HEK293 (cell line): ENCODE measurements at regions not wholly inside any gene's neighbourhood (a gene's known extent, or its start where the extent isn't known, plus 50 kb on each side); places are given as distances from the start of the nearest gene placed in this dataset.

Source experiments
- KLF10 ChIP-seq: fragments of 450-650 bp; IDR thresholded peaks from 2 replicates; pipeline ENCODE4 v1.5.1; 2018; ENCODE audit warnings: missing biosample characterization, mild to moderate bottlenecking, missing genetic modification characterization
- ZNF121 ChIP-seq: fragments of 450-650 bp; formaldehyde crosslinking; IDR thresholded peaks from 2 replicates; pipeline ENCODE4 v1.5.1; 2016; ENCODE audit warnings: missing biosample characterization, missing genetic modification characterization
- ZNF350 ChIP-seq: fragments of 450-650 bp; formaldehyde crosslinking; IDR thresholded peaks from 2 replicates; pipeline ENCODE4 v1.5.0; 2017; ENCODE audit warnings: missing biosample characterization, mild to moderate bottlenecking, missing genetic modification characterization
- ZNF670 ChIP-seq: fragments of 450-650 bp; formaldehyde crosslinking; IDR thresholded peaks from 2 replicates; pipeline ENCODE4 v1.5.1; 2016; ENCODE audit warnings: missing biosample characterization, missing genetic modification characterization, low read depth
- ZNF777 ChIP-seq: fragments of 450-650 bp; formaldehyde crosslinking; IDR thresholded peaks from 2 replicates; pipeline ENCODE4 v1.5.1; 2017; ENCODE audit warnings: missing biosample characterization, missing genetic modification characterization, borderline replicate concordance
- TF ChIP-seq, protein P1 (sequence below): fragments of 450-650 bp; formaldehyde crosslinking; IDR thresholded peaks from 2 replicates; pipeline ENCODE4 v1.5.1; 2016; ENCODE audit warnings: missing biosample characterization, missing genetic modification characterization
- TF ChIP-seq, protein P2 (sequence below): fragments of 450-650 bp; formaldehyde crosslinking; IDR thresholded peaks from 2 replicates; pipeline ENCODE4 v1.5.1; 2016; ENCODE audit warnings: missing biosample characterization, missing genetic modification characterization
- TF ChIP-seq, protein P3 (sequence below): fragments of 450-650 bp; formaldehyde crosslinking; IDR thresholded peaks from 2 replicates; pipeline ENCODE4 v1.5.1; 2016; ENCODE audit warnings: missing biosample characterization, missing genetic modification characterization

DNA sequence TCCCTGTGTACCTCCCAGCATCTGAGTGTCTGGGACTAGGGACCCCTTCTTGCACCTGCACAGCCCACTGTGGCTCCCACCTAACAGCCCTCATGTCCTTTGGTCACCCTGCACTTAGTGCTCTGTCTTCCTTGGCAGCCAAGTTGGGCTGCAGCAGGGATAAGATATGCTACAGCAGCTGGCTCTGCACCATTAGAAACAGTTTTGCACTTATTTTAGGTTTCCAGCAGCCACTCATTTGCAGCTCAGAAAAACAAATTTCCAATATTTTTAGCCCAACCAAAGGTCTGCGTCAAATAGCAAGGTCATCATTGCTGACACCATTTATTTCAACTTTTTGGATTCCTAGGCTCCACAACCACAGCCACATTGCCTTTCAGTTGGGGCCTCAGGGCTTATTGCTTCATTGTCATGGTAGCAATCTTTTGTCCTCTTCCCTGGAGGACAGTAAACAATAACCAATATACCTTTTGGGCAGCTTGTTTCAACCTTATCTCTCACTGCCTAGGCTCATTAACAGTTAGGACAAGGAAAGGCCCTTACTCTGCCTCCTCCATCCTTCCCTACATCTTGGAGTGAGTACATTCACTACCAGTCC is 263.9 kb downstream of the COX7C start:
- TF ChIP-seq ZNF670 (tag by site-specific recombination) (no peak), ZNF350 (no peak), ZNF121 (tag by site-specific recombination) (no peak), ZNF777 (tag by site-specific recombination) (no peak), KLF10 (tag by site-specific recombination) (no peak)
- TF ChIP-seq, protein P1, sequence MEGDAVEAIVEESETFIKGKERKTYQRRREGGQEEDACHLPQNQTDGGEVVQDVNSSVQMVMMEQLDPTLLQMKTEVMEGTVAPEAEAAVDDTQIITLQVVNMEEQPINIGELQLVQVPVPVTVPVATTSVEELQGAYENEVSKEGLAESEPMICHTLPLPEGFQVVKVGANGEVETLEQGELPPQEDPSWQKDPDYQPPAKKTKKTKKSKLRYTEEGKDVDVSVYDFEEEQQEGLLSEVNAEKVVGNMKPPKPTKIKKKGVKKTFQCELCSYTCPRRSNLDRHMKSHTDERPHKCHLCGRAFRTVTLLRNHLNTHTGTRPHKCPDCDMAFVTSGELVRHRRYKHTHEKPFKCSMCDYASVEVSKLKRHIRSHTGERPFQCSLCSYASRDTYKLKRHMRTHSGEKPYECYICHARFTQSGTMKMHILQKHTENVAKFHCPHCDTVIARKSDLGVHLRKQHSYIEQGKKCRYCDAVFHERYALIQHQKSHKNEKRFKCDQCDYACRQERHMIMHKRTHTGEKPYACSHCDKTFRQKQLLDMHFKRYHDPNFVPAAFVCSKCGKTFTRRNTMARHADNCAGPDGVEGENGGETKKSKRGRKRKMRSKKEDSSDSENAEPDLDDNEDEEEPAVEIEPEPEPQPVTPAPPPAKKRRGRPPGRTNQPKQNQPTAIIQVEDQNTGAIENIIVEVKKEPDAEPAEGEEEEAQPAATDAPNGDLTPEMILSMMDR: no peak
- TF ChIP-seq, protein P2, sequence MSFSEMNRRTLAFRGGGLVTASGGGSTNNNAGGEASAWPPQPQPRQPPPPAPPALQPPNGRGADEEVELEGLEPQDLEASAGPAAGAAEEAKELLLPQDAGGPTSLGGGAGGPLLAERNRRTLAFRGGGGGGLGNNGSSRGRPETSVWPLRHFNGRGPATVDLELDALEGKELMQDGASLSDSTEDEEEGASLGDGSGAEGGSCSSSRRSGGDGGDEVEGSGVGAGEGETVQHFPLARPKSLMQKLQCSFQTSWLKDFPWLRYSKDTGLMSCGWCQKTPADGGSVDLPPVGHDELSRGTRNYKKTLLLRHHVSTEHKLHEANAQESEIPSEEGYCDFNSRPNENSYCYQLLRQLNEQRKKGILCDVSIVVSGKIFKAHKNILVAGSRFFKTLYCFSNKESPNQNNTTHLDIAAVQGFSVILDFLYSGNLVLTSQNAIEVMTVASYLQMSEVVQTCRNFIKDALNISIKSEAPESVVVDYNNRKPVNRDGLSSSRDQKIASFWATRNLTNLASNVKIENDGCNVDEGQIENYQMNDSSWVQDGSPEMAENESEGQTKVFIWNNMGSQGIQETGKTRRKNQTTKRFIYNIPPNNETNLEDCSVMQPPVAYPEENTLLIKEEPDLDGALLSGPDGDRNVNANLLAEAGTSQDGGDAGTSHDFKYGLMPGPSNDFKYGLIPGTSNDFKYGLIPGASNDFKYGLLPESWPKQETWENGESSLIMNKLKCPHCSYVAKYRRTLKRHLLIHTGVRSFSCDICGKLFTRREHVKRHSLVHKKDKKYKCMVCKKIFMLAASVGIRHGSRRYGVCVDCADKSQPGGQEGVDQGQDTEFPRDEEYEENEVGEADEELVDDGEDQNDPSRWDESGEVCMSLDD: no peak
- TF ChIP-seq, protein P3, sequence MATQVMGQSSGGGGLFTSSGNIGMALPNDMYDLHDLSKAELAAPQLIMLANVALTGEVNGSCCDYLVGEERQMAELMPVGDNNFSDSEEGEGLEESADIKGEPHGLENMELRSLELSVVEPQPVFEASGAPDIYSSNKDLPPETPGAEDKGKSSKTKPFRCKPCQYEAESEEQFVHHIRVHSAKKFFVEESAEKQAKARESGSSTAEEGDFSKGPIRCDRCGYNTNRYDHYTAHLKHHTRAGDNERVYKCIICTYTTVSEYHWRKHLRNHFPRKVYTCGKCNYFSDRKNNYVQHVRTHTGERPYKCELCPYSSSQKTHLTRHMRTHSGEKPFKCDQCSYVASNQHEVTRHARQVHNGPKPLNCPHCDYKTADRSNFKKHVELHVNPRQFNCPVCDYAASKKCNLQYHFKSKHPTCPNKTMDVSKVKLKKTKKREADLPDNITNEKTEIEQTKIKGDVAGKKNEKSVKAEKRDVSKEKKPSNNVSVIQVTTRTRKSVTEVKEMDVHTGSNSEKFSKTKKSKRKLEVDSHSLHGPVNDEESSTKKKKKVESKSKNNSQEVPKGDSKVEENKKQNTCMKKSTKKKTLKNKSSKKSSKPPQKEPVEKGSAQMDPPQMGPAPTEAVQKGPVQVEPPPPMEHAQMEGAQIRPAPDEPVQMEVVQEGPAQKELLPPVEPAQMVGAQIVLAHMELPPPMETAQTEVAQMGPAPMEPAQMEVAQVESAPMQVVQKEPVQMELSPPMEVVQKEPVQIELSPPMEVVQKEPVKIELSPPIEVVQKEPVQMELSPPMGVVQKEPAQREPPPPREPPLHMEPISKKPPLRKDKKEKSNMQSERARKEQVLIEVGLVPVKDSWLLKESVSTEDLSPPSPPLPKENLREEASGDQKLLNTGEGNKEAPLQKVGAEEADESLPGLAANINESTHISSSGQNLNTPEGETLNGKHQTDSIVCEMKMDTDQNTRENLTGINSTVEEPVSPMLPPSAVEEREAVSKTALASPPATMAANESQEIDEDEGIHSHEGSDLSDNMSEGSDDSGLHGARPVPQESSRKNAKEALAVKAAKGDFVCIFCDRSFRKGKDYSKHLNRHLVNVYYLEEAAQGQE (tag by site-specific recombination): no peak
